H1 (cell line): ENCODE measurements at regions not wholly inside any gene's neighbourhood (a gene's known extent, or its start where the extent isn't known, plus 50 kb on each side); places are given as distances from the start of the nearest gene placed in this dataset.

Experiments used
- CEBPB ChIP-seq: IDR thresholded peaks from 2 replicates; pipeline ENCODE4 v1.6.1; 2012; ENCODE audit warnings: low read depth, low read length
- CREB1 ChIP-seq: IDR thresholded peaks from 2 replicates; pipeline ENCODE4 v1.6.1; 2012; ENCODE audit warnings: inconsistent platforms
- CTBP2 ChIP-seq: IDR thresholded peaks from 2 replicates; pipeline ENCODE4 v1.7.0; 2011; ENCODE audit warnings: borderline replicate concordance, mild to moderate bottlenecking, moderate library complexity, mixed read lengths, low read length; ENCODE audit not compliant: insufficient read depth, insufficient read length
- JUN ChIP-seq: IDR thresholded peaks from 2 replicates; pipeline ENCODE4 v1.6.1; 2011; ENCODE audit warnings: low read depth, mild to moderate bottlenecking, improper control_type of control experiment, low read length
- POLR2A ChIP-seq, 2 experiments: IDR thresholded peaks; 1 replicate in 1 of 2; 2 replicates in 1 of 2; pipeline ENCODE4 v1.6.1; 2011; ENCODE audit warnings: low read depth in 2 of 2, low read length in 2 of 2, mild to moderate bottlenecking in 2 of 2; ENCODE audit errors: control extremely low read depth in 1 of 2
- RAD21 ChIP-seq, 2 experiments: IDR thresholded peaks in 1 of 2; conservative IDR thresholded peaks in 1 of 2; 2 replicates each; pipeline ENCODE4 v1.6.1; 2011; ENCODE audit warnings: low read depth in 2 of 2, low read length in 2 of 2, improper control_type of control experiment in 1 of 2, inconsistent platforms in 1 of 2, mild to moderate bottlenecking in 1 of 2, moderate library complexity in 1 of 2
- RXRA ChIP-seq: IDR thresholded peaks from 2 replicates; pipeline ENCODE4 v1.6.1; 2011; ENCODE audit warnings: low read depth, mild to moderate bottlenecking, low read length, moderate library complexity; ENCODE audit not compliant: insufficient read depth
- SP2 ChIP-seq: IDR thresholded peaks from 2 replicates; pipeline ENCODE4 v1.6.1; 2012; ENCODE audit warnings: mild to moderate bottlenecking, low read length, inconsistent platforms
- YY1 ChIP-seq: IDR thresholded peaks from 2 replicates; pipeline ENCODE4 v1.6.1; 2011; ENCODE audit warnings: low read depth, mild to moderate bottlenecking, low read length
- TF ChIP-seq, protein P1 (sequence below): fragments of 300-600 bp; sonication (generic); IDR thresholded peaks from 2 replicates; pipeline ENCODE4 v1.7.1; 2012; ENCODE audit warnings: low read length, moderate library complexity, mild to moderate bottlenecking, inconsistent platforms; ENCODE audit not compliant: insufficient replicate concordance

DNA sequence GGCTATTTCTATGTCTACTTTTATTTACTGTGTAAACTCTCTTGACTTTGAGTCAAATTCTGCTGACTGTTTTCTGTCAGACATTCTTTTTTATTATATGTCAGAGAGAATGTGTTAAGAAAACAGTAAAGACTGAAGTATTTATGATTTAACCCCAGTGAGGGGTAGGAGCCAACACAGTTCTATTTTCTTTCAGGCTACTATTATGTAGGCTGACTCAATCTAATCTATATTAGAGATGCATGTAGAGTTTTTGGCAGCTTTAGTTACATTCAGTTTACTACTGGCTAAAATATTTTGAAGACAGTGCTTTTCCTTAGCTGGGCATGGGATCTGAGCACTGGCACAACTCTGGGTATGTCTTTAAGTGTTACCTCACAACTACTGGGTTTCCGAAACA is 1108.0 kb downstream of the CDH11 start (continued):
- TF ChIP-seq, protein P1, sequence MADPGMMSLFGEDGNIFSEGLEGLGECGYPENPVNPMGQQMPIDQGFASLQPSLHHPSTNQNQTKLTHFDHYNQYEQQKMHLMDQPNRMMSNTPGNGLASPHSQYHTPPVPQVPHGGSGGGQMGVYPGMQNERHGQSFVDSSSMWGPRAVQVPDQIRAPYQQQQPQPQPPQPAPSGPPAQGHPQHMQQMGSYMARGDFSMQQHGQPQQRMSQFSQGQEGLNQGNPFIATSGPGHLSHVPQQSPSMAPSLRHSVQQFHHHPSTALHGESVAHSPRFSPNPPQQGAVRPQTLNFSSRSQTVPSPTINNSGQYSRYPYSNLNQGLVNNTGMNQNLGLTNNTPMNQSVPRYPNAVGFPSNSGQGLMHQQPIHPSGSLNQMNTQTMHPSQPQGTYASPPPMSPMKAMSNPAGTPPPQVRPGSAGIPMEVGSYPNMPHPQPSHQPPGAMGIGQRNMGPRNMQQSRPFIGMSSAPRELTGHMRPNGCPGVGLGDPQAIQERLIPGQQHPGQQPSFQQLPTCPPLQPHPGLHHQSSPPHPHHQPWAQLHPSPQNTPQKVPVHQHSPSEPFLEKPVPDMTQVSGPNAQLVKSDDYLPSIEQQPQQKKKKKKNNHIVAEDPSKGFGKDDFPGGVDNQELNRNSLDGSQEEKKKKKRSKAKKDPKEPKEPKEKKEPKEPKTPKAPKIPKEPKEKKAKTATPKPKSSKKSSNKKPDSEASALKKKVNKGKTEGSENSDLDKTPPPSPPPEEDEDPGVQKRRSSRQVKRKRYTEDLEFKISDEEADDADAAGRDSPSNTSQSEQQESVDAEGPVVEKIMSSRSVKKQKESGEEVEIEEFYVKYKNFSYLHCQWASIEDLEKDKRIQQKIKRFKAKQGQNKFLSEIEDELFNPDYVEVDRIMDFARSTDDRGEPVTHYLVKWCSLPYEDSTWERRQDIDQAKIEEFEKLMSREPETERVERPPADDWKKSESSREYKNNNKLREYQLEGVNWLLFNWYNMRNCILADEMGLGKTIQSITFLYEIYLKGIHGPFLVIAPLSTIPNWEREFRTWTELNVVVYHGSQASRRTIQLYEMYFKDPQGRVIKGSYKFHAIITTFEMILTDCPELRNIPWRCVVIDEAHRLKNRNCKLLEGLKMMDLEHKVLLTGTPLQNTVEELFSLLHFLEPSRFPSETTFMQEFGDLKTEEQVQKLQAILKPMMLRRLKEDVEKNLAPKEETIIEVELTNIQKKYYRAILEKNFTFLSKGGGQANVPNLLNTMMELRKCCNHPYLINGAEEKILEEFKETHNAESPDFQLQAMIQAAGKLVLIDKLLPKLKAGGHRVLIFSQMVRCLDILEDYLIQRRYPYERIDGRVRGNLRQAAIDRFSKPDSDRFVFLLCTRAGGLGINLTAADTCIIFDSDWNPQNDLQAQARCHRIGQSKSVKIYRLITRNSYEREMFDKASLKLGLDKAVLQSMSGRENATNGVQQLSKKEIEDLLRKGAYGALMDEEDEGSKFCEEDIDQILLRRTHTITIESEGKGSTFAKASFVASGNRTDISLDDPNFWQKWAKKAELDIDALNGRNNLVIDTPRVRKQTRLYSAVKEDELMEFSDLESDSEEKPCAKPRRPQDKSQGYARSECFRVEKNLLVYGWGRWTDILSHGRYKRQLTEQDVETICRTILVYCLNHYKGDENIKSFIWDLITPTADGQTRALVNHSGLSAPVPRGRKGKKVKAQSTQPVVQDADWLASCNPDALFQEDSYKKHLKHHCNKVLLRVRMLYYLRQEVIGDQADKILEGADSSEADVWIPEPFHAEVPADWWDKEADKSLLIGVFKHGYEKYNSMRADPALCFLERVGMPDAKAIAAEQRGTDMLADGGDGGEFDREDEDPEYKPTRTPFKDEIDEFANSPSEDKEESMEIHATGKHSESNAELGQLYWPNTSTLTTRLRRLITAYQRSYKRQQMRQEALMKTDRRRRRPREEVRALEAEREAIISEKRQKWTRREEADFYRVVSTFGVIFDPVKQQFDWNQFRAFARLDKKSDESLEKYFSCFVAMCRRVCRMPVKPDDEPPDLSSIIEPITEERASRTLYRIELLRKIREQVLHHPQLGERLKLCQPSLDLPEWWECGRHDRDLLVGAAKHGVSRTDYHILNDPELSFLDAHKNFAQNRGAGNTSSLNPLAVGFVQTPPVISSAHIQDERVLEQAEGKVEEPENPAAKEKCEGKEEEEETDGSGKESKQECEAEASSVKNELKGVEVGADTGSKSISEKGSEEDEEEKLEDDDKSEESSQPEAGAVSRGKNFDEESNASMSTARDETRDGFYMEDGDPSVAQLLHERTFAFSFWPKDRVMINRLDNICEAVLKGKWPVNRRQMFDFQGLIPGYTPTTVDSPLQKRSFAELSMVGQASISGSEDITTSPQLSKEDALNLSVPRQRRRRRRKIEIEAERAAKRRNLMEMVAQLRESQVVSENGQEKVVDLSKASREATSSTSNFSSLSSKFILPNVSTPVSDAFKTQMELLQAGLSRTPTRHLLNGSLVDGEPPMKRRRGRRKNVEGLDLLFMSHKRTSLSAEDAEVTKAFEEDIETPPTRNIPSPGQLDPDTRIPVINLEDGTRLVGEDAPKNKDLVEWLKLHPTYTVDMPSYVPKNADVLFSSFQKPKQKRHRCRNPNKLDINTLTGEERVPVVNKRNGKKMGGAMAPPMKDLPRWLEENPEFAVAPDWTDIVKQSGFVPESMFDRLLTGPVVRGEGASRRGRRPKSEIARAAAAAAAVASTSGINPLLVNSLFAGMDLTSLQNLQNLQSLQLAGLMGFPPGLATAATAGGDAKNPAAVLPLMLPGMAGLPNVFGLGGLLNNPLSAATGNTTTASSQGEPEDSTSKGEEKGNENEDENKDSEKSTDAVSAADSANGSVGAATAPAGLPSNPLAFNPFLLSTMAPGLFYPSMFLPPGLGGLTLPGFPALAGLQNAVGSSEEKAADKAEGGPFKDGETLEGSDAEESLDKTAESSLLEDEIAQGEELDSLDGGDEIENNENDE, result no peak
- TF ChIP-seq YY1 (no peak), JUN (no peak), CREB1 (no peak), SP2 (no peak), POLR2A (IDR thresholded peaks at IDR 0.05; ENCODE audit: control extremely low read depth in 1 of 2, low read depth in 2 of 2, low read length in 2 of 2) (no peak), RAD21 (IDR thresholded peaks at IDR 0.05 in 1 of 2, conservative IDR thresholded peaks at IDR 0.05 in 1 of 2; ENCODE audit: low read depth in 2 of 2, low read length in 2 of 2) (no peak), RXRA (no peak), CEBPB (no peak), CTBP2 (no peak)
